GM10266 (cell line): ENCODE measurements at regions not wholly inside any gene's neighbourhood (a gene's known extent, or its start where the extent isn't known, plus 50 kb on each side); places are given as distances from the start of the nearest gene placed in this dataset.

Source experiments
- DNase-seq: peaks from one replicate; pipeline ENCODE4 v3.0.0; 2012; ENCODE audit errors: extremely low spot score
- CTCF ChIP-seq: IDR thresholded peaks from 2 replicates; pipeline ENCODE4 v1.5.1; 2012; ENCODE audit warnings: mild to moderate bottlenecking, low read depth; ENCODE audit not compliant: control insufficient read depth, insufficient read depth; ENCODE audit errors: missing control alignments

GRCh38 chr15:85905751-85906450 is 111.2 kb upstream of the KLHL25 start:
- TF ChIP-seq CTCF, result no peak
- no peak for DNase-seq

- TF ChIP-seq CTCF, result no peak
- no peak for DNase-seq
Observed at GRCh38 chr15:85906640-85907039, 111.9 kb upstream of the KLHL25 start.

GRCh38 chr15:85910834-85911233 is 116.1 kb upstream of the KLHL25 start:
- no peak for DNase-seq
- no peak for TF ChIP-seq CTCF

DNA sequence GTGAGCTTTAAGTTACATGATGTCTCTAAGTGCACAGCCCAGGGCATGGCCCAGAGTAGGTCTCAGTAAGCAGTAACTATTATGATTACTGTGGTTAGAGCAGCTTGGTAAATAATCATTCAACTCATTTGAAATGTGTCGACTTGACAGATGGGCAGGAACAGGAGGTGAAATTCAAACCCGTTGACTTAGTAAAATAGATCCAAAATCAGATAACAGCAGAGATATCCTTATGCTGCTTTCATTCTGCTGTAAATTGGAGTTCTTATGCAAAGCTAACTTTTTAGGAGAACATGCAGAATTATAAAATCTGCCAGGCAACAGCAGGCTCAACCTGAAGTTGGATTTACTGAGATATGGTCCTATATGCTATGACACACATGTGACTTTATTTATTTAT is 118.7 kb upstream of the KLHL25 start:
- TF ChIP-seq CTCF, result no peak
- DNase-seq, result no peak

- no peak for TF ChIP-seq CTCF
Observed at GRCh38 chr15:85920956-85921355, 126.2 kb upstream of the KLHL25 start.

DNA sequence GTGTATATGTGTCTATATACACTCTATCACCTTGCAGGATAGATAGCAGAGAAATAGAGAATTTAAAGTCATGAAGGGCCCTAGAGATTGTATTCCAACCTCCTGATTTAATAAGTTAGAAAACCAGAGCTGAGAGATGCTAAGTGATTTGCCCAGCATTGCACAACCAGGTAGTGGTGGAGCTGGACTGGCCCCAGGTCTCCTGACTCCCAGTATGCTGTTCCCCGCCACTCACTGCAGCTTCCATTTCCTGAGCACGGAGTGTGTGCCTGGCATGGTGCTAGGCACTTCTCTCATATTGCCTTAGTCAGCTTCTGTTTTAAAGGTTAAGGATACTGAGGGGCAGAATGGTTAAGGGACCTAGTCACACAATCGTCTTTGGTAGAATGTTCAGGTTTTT is 129.4 kb upstream of the KLHL25 start:
- no peak for TF ChIP-seq CTCF
- DNase-seq, result no peak

More at GRCh38 chr15:85920956-85921355, 126.2 kb upstream of the KLHL25 start:
- no peak for DNase-seq

GRCh38 chr15:85925649-85926237 is 131.0 kb upstream of the KLHL25 start:
- no peak for DNase-seq
- no peak for TF ChIP-seq CTCF
